Erythroblast (primary cell): ENCODE measurements at regions not wholly inside any gene's neighbourhood (a gene's known extent, or its start where the extent isn't known, plus 50 kb on each side); places are given as distances from the start of the nearest gene placed in this dataset.
"Not testable (repeated sequence)": the region's sequence is repeated elsewhere in the genome, so short reads cannot be mapped to it uniquely, and the experiment has no call there.

Source experiments
- DNase-seq, 2 experiments: peaks; one replicate each; lab custom pipeline; 2025; lab: John Stamatoyannopoulos, UW
- GATA1 ChIP-seq: IDR thresholded peaks from 2 replicates; pipeline ENCODE4 v1.6.1; 2011; ENCODE audit warnings: low read depth, mild to moderate bottlenecking, control low read depth, low read length, moderate library complexity
- POLR2A ChIP-seq: IDR thresholded peaks from 2 replicates; pipeline ENCODE4 v1.6.1; 2011; ENCODE audit warnings: mild to moderate bottlenecking, low read length

- no peak for TF ChIP-seq POLR2A
- no peak for TF ChIP-seq GATA1
- DNase-seq, result no peak
Measured at GRCh38 chr3:67196677-67197076, 198.6 kb downstream of the KBTBD8 start.

GRCh38 chr3:67198374-67198773, 200.3 kb downstream of the KBTBD8 start:
- no peak for DNase-seq
- TF ChIP-seq POLR2A (no peak), GATA1 (no peak)

DNA sequence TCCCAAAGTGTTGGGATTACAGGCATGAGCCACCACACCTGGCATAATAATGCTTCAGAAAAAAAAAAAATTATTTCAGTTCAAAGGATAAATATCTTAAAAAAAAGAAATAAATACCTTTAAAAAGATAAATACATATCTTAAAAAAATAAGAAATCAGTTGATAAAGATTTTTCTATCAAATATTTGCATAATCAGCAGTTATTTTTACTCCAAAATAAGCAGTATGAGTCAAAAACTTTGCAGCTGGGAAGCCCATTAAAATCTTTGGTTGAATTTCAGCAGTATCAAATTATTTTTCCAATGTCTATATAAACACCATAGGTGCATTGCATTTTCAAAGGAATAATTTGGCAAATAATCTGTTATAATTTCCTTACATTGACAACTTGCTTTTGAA, 202.5 kb downstream of the KBTBD8 start:
- TF ChIP-seq POLR2A (no peak), GATA1 (no peak)
- no peak for DNase-seq

DNA sequence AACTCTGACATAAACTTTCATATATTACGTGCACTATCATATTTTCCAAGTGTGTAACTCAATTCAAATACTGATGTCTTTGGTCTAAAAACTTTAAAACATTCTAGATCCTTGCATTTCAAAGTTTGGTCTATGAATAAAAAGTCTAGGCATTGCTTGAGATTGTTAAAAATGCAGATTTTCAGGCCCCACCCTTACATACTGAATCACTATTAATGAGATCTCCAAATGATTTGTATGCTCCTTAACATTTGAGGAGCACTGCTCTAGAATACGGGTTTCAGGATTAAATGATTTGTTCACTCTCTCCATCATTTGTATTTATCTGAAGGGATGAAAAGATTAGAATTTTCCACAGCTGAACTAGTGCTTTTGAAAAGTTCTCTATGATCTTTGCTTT, 202.9 kb downstream of the KBTBD8 start:
- no peak for TF ChIP-seq POLR2A
- TF ChIP-seq GATA1, result no peak
- DNase-seq, result no peak

DNA sequence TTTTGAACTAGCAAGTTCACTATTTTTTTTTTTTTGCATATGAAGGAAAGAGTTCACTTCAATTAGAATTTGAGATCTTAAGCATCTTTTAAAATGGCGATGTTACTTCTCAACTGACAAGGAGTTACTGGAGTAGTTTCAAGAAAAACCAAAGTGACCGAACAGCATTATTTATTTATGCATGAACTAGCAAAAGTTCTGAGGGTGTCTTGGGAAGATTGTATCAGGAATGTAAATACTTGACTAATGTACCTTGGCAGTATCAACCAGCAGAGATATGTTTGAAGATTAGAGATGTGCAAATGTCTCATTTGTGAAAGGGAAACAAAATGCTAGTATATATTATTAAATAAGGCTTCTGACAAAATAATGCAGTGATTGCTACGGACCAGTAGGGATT, 203.9 kb downstream of the KBTBD8 start:
- no peak for TF ChIP-seq POLR2A
- DNase-seq, result no peak

GRCh38 chr3:67204951-67205350, 206.8 kb downstream of the KBTBD8 start:
- TF ChIP-seq POLR2A (no peak), GATA1 (no peak)
- no peak for DNase-seq

DNA sequence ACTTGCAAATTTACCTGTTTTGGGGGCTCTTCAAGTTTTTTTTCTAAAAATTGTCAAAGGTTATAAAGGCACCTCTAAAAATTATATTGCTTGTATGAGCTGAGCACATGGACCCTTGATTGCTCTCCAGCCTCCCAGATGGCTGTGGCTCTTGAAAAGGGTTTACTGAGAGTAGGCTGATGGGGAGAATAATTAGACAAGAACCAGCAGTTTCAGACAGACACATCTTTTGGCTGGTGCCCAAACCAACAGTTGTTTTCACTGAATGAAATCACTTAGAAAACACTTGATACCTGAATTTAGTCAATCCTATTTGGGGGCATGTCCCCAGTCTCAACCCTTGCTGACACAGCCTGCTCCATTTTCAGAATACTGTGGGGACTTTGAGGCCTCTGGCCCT, 217.6 kb downstream of the KBTBD8 start:
- no peak for TF ChIP-seq POLR2A
- no peak for TF ChIP-seq GATA1

DNA sequence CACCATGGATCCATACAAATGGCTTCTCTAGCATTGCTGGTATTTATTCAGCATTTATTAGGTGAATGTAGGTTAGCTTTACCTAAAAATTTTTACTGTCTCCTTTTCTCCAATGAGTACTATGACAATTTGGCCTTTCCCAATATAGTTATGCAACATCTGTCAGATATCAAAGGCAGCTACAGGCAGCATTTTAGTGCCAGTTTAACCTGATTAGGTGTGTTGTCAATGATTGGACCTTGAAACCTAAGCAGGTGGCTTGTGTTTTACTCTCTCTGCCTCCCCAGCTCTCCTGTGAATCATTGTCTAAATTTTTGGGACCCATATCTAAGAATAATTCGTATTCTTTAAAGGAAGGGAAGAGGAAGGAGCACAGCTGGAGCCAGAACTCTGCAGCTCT, 228.9 kb downstream of the KBTBD8 start:
- TF ChIP-seq POLR2A (no peak), GATA1 (no peak)
- no peak for DNase-seq

More for the DNA sequence above, 217.6 kb downstream of the KBTBD8 start:
- DNase-seq, result no peak

GRCh38 chr3:67228136-67228535, 230.0 kb downstream of the KBTBD8 start:
- no peak for DNase-seq
- TF ChIP-seq GATA1 (no peak), POLR2A (no peak)

- DNase-seq, result no peak
- TF ChIP-seq POLR2A (no peak), GATA1 (no peak)
Measured at GRCh38 chr3:67232642-67233041, 234.5 kb downstream of the KBTBD8 start.

GRCh38 chr3:67239353-67239752, 241.2 kb downstream of the KBTBD8 start:
- DNase-seq, result no peak
- TF ChIP-seq GATA1 (no peak), POLR2A (no peak)

- no peak for DNase-seq
- no peak for TF ChIP-seq POLR2A
- TF ChIP-seq GATA1, result no peak
Measured at GRCh38 chr3:67241084-67241483, 243.0 kb downstream of the KBTBD8 start.

- DNase-seq, result no peak
- no peak for TF ChIP-seq POLR2A
- no peak for TF ChIP-seq GATA1
Measured at GRCh38 chr3:67244130-67244529, 246.0 kb downstream of the KBTBD8 start.

DNA sequence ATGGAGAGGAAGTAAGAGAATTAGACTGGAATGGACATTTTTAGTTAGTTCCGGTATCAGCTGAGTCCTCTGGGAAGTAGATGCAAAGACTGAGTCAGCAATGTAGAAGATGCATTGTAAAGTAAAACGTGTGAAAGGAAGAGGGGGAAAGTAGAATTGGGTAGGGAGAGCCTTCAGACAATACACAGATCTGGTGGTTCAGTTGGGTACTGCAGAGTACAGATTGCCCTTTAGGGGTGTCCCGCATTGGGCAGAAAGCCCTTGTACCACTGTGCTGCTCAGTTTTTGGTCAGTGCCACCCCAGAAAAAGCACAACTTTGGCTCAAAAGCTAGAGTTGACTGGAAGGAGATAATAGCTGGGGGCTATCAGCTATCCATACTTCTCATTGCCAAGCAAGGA, 247.4 kb downstream of the KBTBD8 start:
- no peak for DNase-seq
- no peak for TF ChIP-seq GATA1
- TF ChIP-seq POLR2A, result no peak

GRCh38 chr3:67248726-67249125, 250.6 kb downstream of the KBTBD8 start:
- no peak for DNase-seq
- TF ChIP-seq POLR2A (no peak), GATA1 (no peak)

DNA sequence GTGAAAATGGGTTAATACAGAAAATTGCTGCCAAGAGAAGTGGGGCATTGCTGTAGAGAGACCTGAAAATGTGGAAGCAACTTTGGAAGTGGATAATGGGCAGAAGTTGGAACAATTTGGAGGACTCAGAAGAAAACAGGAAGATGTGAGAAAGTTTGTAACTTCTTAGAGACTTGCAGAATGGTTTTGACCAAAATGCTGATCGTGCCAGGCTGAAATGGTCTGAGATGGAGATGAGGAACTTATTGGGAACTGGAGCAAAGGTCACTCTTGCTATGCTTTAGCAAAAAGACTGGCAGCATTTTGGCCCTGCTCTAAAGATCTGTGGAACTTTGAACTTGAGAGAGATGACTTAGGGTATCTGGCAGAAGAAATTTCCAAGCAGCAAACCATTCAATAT, 254.8 kb downstream of the KBTBD8 start:
- not testable (repeated sequence) for DNase-seq
